Uterus (tissue), 3 donors: ENCODE measurements at regions not wholly inside any gene's neighbourhood (a gene's known extent, or its start where the extent isn't known, plus 50 kb on each side); places are given as distances from the start of the nearest gene placed in this dataset.

Source experiments
- DNase-seq, 2 donors: peaks; one replicate each; pipeline ENCODE4 v3.0.0-alpha.2; 2019 to 2020
- H3K27ac ChIP-seq, 2 donors: fragments of 200-600 bp; sonication (generic); 1 replicate in 1 of 2; 2 replicates in 1 of 2; pipeline ENCODE4 v1.5.1; 2016 to 2018
- H3K27me3 ChIP-seq, 2 donors: fragments of 200-600 bp; sonication (generic); one replicate each; pipeline ENCODE4 v1.5.1; 2018 to 2019; ENCODE audit warnings: control low read depth in 1 of 2
- H3K36me3 ChIP-seq, 2 donors: fragments of 200-600 bp; sonication (generic); one replicate each; pipeline ENCODE4 v1.5.1; 2019; ENCODE audit warnings: control low read depth in 1 of 2
- H3K4me1 ChIP-seq, 2 donors: fragments of 200-600 bp; sonication (generic); one replicate each; pipeline ENCODE4 v1.5.1; 2018 to 2019; ENCODE audit warnings: control low read depth in 1 of 2
- H3K4me3 ChIP-seq, 2 donors: fragments of 200-600 bp; sonication (generic); 1 replicate in 1 of 2; 2 replicates in 1 of 2; pipeline ENCODE4 v1.5.1; 2018 to 2019; ENCODE audit warnings: mild to moderate bottlenecking in 1 of 2
- H3K9me3 ChIP-seq, 2 donors: fragments of 200-600 bp; sonication (generic); one replicate each; pipeline ENCODE4 v1.5.1; 2019; ENCODE audit warnings: control low read depth in 1 of 2
- CTCF ChIP-seq, 4 experiments: fragments of 200-600 bp in 2 of 4; fragments of 450-650 bp in 2 of 4; sonication (generic) in 2 of 4; IDR thresholded peaks; one replicate each; pipeline ENCODE4 v1.5.1; 2016 to 2019; ENCODE audit warnings: antibody characterized with exemption in 4 of 4, mild to moderate bottlenecking in 2 of 4, moderate library complexity in 1 of 4
- POLR2A ChIP-seq, 2 donors: fragments of 450-650 bp; IDR thresholded peaks; one replicate each; pipeline ENCODE4 v1.6.1; 2016; ENCODE audit warnings: antibody characterized with exemption in 2 of 2, mild to moderate bottlenecking in 1 of 2, moderate library complexity in 1 of 2
- intact Hi-C: fragments of 100-400 bp; cut with DNase I; formaldehyde crosslinking; loops from one replicate; pipeline ENCODE4 v1.15.1; 2023; ENCODE audit warnings: low total_unique reads
- donor health status: DM: yes; HTN: yes; CAD: no.

GRCh38 chr19:28245937-28246336, 967.0 kb downstream of the UQCRFS1 start:
- Histone ChIP-seq H3K9me3 (no peaks in the 10 kb centered on the region), H3K36me3 (no peaks in the 10 kb centered on the region), H3K27ac (no peak overlapping the region), H3K4me1 (no peaks in the 10 kb centered on the region), H3K27me3 (no peaks in the 10 kb centered on the region), H3K4me3 (no peak overlapping the region)
- intact Hi-C loops: no loop called here
- DNase-seq: no peak
- TF ChIP-seq CTCF (IDR thresholded peaks at IDR 0.05) (no peak), POLR2A (IDR thresholded peaks at IDR 0.05) (no peak)

GRCh38 chr19:28244966-28245365, 968.0 kb downstream of the UQCRFS1 start:
- no peak overlapping the region for H3K27ac ChIP-seq
- intact Hi-C loops: no loop called here
- TF ChIP-seq CTCF (IDR thresholded peaks at IDR 0.05) (no peak), POLR2A (IDR thresholded peaks at IDR 0.05) (no peak)
- no peaks in the 10 kb centered on the region for H3K36me3 ChIP-seq
- H3K27me3 ChIP-seq: no peaks in the 10 kb centered on the region
- H3K4me1 ChIP-seq: no peaks in the 10 kb centered on the region
- no peak overlapping the region for H3K4me3 ChIP-seq
- H3K9me3 ChIP-seq: no peaks in the 10 kb centered on the region
- no peak for DNase-seq

GRCh38 chr19:28242317-28242927, 970.5 kb downstream of the UQCRFS1 start:
- no peak overlapping the region for H3K4me3 ChIP-seq
- H3K27me3 ChIP-seq: no peaks in the 10 kb centered on the region
- TF ChIP-seq POLR2A (IDR thresholded peaks at IDR 0.05) (no peak), CTCF (IDR thresholded peaks at IDR 0.05) (peak in 3 of 4 experiments; percentile 16 to 21 (median 17))
- H3K9me3 ChIP-seq: no peaks in the 10 kb centered on the region
- no peak for DNase-seq
- intact Hi-C loops: no loop called here
- H3K27ac ChIP-seq: no peak overlapping the region
- no peaks in the 10 kb centered on the region for H3K4me1 ChIP-seq
- no peaks in the 10 kb centered on the region for H3K36me3 ChIP-seq

GRCh38 chr19:28239270-28239669, 973.7 kb downstream of the UQCRFS1 start:
- no peaks in the 10 kb centered on the region for H3K36me3 ChIP-seq
- intact Hi-C loops: no loop called here
- no peak overlapping the region for H3K4me3 ChIP-seq
- H3K27me3 ChIP-seq: no peaks in the 10 kb centered on the region
- no peak for DNase-seq
- no peaks in the 10 kb centered on the region for H3K4me1 ChIP-seq
- H3K27ac ChIP-seq: no peak overlapping the region
- no peaks in the 10 kb centered on the region for H3K9me3 ChIP-seq
- TF ChIP-seq POLR2A (IDR thresholded peaks at IDR 0.05) (no peak), CTCF (IDR thresholded peaks at IDR 0.05) (no peak)

- Histone ChIP-seq H3K4me1 (no peaks in the 10 kb centered on the region), H3K27ac (no peak overlapping the region), H3K4me3 (no peak overlapping the region), H3K27me3 (no peaks in the 10 kb centered on the region), H3K9me3 (no peaks in the 10 kb centered on the region), H3K36me3 (no peaks in the 10 kb centered on the region)
- DNase-seq: no peak
- TF ChIP-seq CTCF (IDR thresholded peaks at IDR 0.05): no peak
- intact Hi-C loops: no loop called here
Observed at GRCh38 chr19:28238270-28238820, 974.6 kb downstream of the UQCRFS1 start.
